Urothelium cell line (cell line): ENCODE measurements at regions not wholly inside any gene's neighbourhood (a gene's known extent, or its start where the extent isn't known, plus 50 kb on each side); places are given as distances from the start of the nearest gene placed in this dataset.

ENCODE experiments used
- DNase-seq: peaks from one replicate; pipeline ENCODE4 v3.0.0; 2011; ENCODE audit warnings: low spot score, mixed read lengths
- FAIRE-seq: peaks from 2 replicates; lab custom pipeline; 2011; peaks lifted over from hg19 to GRCh38; lab: Jason Lieb, UNC

DNA sequence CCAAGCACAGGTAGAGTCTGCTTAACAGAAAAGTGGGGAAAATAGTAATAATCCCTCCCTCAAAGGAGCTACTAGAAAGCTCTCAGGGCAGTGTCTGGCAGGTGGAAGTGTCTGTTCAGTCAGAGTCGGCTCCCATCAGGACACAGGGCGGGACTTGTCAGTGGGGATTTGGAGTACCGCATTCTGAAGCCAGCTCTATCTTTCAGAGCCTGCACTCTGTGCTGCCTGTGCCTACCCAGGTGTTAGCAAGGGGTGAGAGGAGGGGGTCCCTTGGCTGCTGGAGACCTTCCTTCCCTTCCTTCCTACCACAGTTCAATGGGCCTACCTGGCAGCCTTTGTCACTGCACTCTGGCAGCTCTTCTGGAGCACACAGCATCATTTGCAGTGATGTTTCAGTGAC, 615.5 kb downstream of the AJAP1 start:
- DNase-seq (no peak), FAIRE-seq (no peak)

DNA sequence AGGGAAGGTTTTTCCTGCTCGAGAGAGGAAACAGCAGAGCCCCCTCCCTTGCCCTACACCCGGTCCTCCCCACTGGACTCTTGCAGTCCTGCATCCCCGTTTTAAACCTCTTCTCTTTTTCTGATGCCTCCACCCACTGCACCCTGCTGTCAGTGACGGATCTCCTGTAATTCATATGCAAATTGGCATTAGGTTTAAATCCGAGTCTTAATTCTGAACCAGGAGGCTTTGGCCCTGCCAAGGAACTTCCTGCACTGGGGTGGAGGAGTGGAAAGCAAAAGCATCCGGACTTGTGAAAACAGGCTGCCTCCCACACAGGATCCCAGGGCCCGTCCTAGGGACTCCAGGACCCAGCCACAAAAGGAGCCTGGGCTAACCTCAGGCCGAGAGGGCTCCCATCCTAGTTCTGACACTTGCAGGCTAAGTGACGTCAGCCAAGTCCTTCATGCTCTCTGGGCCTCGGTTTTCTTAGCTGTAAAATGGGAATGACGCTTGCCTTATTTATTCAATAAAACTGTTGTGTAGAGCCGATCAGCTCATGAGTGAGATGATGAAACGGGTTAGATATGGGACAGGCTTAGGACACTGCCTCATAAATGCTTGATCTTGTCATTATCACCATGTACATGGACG, 613.3 kb downstream of the AJAP1 start:
- FAIRE-seq = no peak

DNA sequence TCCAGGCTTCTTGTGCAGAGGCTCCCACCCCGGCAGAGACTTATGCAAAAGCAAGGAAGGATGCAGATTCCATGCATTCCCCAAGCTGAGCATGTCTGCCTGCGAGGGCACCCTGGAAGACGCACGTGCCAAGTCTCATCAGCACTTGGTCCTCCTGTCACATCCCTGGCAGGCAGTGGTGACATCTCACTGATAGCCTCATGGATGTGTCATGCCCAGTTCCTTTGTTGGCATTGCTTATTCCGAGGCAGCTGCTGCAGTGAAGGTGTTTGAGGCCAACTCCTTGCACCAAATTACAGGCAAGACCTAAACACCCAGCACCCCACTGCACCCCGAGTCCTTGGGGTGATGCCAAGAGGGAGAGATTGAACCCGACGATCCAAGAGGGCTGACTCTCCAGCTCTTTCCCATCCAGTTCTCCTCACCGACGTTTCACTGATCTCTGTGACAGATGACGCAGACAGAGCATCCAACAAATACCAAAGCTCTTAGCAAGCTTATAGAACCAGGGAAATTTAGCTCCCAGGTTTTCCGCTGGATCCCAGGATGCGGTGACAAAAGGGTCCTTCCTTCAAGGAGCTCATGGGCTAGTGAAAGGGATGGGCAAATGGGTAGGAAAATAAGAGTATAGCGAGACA, 611.1 kb downstream of the AJAP1 start:
- DNase-seq (no peak), FAIRE-seq (no peak)

More for the DNA sequence above, 613.3 kb downstream of the AJAP1 start:
- DNase-seq = no peak

DNA sequence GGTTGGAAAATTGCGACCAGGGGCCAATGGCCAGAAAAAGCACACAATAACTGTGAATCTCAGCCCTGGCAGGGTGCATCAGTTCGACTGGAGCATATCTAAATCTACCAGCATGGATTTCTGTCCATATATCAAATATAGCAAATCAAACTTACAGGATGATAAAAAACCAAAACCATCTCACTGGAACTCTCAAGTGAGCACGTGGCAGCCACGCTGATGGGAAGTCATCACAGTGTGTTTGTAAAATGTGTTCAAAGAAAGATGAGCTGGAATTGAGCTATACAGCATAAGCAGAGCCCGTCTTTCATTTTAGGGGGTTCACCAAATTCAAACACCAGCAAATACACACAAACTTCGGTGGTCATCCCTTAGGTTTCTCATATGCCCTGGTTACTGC, 610.1 kb downstream of the AJAP1 start:
- no peak for FAIRE-seq
- DNase-seq = no peak

DNA sequence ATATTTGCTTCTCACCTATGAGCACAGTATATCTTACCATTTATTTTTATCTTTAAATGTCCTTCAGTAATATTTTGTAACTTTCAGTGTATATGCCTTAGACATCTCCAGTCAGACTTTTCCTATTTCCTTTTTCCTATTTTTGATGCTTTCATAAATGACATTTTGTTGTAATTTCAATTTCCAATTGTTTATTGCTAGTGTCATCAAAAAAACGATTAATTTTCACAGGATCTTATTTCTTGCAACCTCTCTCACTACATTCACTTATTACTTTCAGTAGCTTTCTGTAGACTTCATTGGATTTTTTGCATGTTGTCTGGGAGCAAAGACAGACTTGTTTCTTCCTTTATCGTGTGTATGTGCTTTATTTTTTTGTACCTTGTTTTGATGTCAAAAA, 602.4 kb downstream of the AJAP1 start:
- DNase-seq (no peak), FAIRE-seq (no peak)

DNA sequence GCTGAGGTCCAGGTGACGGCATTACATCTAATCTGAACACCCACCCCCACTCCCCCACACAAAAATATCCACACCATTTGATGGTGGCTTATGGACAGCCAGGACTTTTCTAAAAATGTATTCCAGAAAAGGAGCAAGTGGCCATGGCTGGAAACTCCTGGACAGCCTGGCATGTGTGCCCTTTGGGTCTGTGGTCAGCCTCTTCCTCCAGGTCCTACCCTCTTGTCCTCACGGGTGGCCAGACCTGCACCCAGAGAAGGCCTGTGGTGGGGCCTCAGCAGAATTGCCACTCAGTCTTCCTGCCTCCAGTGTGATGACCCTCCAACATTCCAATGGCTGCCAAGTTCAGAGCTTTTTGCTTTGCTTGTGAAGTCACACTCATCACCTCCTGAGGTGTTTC, 600.6 kb downstream of the AJAP1 start:
- FAIRE-seq = no peak

DNA sequence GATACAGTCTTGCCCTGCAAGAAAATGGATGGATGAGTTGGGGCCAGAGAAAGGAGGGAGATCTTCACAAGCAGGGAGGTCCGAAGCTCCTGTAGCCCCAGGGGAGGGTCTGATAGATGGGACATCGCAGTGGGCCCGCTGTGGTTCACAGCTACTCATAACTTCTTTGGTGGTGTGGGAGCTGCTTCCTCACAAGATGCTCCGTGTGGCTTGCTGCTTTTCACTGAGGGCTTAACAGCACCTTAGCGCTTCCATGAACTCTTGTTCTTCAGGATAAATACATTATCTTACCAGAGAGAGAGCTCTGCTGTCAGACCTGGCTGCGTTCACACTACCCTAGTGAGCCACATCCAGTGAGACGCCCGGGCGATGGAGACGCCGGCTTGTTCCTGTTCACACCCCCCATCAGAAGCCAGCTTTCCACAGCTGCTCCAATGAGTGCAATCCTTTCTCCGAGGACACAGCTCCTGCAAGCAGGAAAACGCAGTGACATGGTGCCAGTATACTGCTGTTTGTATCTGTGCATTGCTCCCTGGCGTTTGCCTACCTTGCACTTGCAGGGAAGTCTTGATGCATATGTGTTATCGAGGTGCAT, 599.8 kb downstream of the AJAP1 start:
- no peak for DNase-seq
- no peak for FAIRE-seq

More for the DNA sequence above, 600.6 kb downstream of the AJAP1 start:
- DNase-seq = no peak

DNA sequence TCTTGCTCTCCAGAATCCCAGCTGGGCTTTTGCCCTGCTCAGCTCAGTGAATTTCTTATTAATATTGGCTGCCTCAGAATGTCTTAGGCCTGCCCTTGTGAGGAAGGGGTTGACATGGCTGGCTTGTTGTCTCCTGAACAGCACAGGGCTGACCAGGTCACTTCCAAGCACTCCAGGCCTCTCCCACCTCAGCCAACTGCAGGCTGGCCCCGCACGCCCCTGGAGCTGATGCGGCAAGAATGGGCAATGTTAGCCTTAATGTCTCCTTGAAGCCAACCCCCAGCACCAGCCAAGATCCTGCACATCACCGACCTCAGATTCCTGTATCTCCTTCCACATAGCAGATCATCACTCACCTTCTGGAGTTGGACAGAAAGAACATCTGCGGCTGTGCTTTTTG, 598.6 kb downstream of the AJAP1 start:
- no peak for FAIRE-seq
- no peak for DNase-seq

DNA sequence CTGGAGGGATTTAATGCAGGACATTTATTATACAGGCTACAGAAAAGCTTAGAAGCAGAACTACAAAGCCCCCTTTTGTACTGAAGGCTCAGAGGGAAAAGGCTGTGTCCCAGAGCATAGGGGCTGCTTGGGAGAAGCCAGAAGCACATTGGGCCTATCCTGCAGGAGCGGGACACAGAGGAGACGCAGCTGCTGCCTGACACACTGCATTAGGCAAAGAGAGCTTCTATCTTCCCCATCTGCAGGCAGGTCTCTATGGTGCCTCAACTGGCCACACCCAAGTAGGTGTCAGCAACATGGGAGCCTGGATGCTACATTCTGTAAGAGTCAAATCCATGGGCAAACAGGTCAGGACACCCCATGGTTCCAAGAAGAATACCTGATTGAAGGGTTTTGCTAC, 595.9 kb downstream of the AJAP1 start:
- DNase-seq (no peak), FAIRE-seq (no peak)

DNA sequence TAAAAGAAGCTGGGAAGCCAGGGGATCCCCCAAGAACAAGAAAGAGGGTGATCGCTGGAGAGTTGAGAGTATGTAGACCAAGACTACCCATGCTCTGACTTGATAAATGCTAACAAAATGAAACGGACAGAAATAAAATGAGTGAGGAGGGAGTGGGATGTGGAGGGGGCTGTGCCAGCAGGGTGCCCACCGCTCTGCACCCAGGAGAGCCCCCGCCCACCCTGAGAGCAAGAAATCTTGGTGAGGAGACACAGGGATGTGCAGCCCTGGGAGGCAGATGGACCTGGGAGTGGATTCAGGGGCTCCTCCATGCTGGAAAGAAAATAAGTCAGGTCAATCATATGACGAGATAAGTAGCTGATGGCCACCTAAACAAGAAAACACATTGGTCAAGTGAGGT, 590.9 kb downstream of the AJAP1 start:
- FAIRE-seq (no peak), DNase-seq (no peak)

DNA sequence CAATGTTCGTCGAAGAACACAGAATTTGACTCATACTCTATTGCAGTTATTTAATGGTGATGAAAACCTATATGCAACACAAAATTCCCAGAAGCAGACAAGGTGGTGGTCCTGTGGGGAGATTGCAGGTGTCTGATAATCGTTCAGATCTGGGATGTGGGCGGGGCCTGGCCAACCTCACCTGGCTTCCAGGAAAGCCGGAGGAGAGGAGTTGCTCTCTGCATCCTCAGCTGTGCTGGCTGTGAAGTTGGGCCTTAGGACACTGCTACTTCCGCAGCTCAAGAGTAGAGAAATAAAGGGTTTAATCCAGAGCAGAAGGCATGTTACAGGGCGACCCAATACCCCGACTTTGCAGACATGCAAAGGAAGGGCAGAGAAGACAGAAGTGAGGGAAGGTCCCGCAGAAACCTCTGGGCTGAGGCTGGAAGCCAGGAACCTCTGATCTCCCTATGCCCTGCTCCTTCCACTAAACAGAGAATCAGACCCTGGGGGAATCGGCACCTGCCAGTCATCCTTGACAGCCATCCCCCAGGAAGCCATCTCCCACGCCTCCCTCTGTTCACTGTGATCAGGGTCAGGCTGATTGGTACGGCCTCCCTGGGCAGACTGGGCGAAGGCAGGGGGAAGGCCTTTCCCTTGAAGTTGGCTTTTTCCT, 590.3 kb downstream of the AJAP1 start:
- no peak for FAIRE-seq
- no peak for DNase-seq

DNA sequence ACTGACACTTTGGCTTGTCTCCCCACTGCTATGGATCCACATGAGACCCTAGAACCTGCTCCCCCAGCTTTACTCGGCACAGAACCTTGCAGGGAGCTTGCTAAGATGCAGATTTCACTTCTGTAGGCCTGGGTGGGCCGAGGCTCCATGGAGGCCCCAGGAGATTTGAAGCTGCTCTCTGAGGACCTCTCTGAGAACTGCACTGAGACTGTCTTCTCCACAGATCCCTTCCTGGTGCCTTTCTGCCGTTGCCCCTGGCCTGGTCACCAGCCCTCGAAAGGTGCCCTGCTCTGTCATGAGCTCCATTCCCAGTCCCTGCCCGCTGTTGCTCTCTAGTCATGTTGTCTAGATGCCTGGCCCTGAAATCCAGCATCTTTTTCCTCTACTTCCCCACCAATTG, 588.4 kb downstream of the AJAP1 start:
- FAIRE-seq = no peak
- DNase-seq = no peak

DNA sequence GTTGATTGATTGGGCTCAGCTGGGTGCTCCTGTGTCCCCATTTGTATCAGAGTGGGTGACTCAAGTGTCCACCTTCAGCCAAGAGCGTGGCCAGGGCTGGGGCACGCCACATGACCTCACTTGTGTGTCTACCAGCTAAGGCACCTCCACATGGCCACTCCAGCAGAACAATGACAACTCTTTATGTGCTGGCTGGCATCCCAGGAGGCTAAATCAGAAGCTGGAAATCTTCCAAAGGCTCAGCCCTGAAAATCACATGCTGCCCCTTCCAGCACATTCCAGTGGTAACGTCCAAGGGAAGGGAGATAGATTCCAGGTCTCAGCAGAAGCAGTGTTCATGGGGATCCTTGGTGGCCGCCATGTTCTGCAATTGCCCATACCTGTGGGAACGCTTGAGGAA, 585.5 kb downstream of the AJAP1 start:
- FAIRE-seq (no peak), DNase-seq (peak; percentile 70)

DNA sequence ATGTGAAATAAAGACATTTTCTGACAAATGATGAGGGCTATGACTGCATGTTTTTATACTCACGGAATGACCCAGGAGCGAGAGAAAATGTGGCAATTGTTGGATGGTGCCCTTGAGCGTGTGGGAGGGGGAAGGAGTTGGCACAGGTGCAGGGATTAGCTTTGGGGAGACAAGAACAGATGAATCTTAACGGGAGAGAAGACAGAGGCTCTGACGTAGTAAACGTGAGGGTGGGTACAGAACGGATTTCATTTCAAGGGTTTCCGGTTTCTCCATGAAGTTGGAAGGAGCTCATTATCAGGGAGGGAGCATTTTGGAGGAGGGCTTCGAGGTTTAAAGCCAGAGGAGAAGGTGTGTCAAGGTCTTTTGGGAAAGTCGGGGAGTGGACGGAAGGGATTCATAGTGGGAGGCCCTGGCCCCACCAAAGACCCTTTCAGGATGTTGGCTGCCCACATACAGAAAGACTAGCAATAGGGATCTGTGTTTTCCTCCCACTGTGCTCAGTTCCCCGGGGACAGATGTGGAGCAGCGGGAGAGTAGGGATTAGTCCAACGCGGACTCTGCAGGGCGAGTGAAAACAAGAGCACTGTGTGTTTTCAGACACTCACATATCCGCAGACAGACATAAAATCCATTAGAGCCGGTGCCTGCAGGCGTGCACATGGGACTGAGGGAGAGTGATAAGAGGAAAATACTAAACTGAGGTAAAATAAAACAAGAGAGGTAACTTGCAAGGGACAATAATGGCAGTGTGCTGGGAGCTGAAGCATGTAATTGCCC, 584.1 kb downstream of the AJAP1 start:
- FAIRE-seq (no peak), DNase-seq (no peak)

DNA sequence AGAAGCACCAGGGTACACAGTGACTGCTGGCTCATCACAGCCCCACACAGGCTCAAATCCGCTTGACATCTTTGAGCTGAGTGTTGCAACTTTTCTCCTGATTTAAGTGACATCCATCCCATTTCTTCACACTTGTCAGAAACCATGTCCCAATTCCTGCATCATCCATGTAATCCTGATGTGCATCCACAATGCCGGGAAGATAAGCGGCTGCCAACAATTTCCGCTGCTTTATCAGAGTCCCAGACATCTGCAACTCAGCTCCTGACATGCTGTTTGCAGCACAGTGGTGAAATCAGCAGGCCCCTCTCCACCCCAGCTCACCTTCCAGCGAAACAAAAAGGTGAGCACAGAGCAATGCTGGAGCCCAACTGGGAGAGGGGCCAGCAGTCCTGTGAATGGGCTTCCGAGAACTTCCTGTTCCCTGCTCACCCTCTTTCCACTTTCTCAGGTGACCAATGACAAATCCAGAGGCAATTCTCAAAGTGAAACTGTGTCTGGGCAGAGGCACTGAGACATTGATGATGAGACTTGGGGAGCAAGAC, 581.0 kb downstream of the AJAP1 start:
- DNase-seq (no peak), FAIRE-seq (no peak)

DNA sequence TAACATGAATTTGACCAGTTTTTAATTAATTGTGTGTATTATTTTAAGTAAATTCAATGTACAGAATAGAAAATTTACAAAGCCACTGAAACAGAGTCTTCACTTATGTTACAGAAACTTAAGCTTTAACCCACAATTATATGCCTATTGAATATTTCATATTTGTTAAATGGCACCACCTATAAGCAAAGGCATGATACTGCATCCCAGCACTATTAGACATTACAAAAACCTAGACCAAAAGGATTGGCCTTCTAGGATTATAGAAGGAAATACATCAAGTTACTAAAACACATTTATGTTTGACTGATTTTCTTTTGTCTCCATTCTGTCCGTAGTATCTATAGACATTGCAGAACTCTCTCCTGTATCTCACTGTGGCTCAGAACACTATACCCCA, 578.1 kb downstream of the AJAP1 start:
- FAIRE-seq = no peak
- DNase-seq = no peak

DNA sequence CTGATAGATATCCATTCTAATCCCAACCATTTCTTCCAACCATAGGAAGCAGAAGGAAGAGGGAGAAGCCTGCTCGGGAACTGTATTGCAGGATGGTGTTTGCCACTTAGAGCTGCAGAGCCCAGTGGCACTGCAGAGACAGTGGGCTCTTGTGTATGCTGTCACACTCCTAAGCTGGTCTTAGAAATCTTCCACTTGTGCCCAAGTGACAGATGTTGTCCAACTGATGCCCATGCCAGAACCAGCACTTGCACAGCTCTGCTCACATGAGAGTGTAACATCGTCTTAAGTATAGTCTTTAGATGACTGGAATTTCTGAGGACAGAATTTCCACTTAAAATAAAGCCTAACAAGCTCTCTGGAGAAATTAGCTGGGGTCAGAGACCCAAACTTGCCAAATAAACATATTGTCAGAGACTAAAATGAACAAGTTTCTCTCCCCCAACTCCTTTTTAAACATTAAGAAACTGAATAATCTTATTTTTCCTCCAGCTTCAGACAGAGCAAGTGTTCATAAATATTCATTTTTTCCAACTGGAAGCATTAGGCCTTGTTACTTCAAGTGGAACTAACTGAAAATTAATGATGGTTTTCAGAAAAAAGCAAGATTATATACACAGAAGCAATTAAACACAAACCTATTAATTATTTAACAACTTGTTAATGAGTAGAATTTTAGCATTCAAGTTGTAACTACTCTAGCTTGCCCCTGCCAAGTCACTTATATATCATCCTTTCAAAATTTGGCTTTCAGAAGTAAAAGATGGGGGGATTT, 577.3 kb downstream of the AJAP1 start:
- FAIRE-seq = no peak
- DNase-seq = no peak

DNA sequence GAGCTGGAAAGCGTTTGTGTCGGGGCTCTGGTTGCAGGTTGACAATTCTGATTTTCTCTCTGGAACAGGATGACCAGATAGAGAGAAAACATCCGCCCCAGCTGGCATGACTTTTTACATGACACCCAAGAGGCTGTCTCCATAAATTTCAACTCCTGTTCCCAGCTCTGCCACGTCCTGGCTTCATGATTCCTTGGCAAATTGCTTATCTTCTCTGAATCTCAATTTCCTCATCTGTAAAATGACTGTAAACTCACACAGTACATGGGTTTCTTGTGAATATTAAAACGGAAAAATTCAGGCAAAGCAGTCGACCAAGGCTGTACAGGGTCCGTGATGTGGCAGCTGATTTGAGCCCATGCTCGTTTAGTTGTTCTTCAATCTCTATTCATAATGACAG, 572.7 kb downstream of the AJAP1 start:
- DNase-seq = no peak
- no peak for FAIRE-seq

DNA sequence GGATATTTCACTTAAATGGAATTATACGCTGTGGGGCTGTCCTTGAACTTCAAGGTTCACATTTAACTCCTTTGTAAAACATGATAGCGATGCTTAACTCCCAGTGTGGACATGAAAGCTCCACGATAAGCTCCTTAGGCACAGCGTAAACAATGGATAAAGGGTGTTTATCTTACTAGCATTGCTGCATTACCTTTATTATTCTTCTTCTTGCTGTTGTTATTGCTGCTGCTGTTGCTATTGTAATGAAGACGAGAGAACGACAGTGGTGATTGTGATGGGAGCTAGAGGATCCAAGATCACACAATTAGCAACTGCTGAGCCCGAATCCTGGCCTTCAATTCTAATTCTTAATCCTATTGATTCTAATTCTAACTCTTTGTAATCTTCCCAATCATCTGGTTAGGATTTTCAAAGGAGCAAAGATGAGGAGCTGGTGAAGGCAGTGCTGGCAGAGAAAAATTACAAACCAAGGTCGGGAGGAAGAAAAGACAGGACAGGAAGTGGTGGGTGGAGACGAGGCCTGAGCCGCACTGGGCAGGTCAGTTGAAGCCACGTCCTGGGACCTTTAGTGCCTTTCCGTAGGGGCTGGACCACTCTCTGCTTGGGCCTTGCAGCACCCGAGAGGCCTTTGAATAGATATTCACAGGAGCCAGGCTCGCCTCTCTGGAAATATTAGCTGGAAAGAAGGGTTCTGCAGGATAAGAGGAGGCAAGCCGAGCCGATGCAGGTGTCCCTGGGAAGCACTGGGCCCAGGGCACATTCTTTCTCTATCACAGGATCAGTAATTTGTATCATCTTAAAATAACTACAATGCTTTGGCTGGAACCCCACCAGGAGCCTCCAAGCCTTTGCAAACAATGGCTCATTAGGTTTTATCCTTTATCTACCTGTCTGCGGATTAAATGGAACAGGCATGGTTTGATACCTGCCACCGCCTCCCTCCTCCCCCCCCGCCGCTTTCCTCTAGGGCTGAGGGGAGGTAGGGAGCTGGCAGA, 571.6 kb downstream of the AJAP1 start:
- FAIRE-seq (no peak), DNase-seq (no peak)
